ENCODE measurements at regions not wholly inside any gene's neighbourhood (a gene's known extent, or its start where the extent isn't known, plus 50 kb on each side); places are given as distances from the start of the nearest gene placed in this dataset.
"Not testable (repeated sequence)": the region's sequence is repeated elsewhere in the genome, so short reads cannot be mapped to it uniquely, and the experiment has no call there.

- H3K27ac ChIP-seq; H3K4me3 ChIP-seq; H3K27me3 ChIP-seq; intact Hi-C loops (cut with DNase I); H3K36me3 ChIP-seq; H3K4me1 ChIP-seq (ENCODE audit: insufficient read depth); H3K9me3 ChIP-seq; DNase-seq: not testable (repeated sequence)
- 79 to 87% (median 81%) methylated on average over 4 of the region's 4 CpGs for WGBS, 3 donors
These were observed 3143.4 kb upstream of the OR11H1 start for GRCh38 chr22:12384612-12385011.

GRCh38 chr22:12388824-12389800 lies 3138.9 kb upstream of the OR11H1 start:
- H3K36me3 ChIP-seq; intact Hi-C loops (cut with DNase I); H3K9me3 ChIP-seq; H3K27ac ChIP-seq; H3K27me3 ChIP-seq; H3K4me3 ChIP-seq; H3K4me1 ChIP-seq (ENCODE audit: insufficient read depth): not testable (repeated sequence)
- peak in 3 of 5 donors; percentile 4 to 16 (median 13) for DNase-seq
- 57 to 68% (median 63%) methylated on average over 15 of the region's 15 CpGs for WGBS, 3 donors

- H3K27ac ChIP-seq; H3K9me3 ChIP-seq; intact Hi-C loops (cut with DNase I); DNase-seq; H3K4me1 ChIP-seq (ENCODE audit: insufficient read depth); H3K36me3 ChIP-seq; H3K27me3 ChIP-seq; H3K4me3 ChIP-seq: not testable (repeated sequence)
- 76 to 87% (median 84%) methylated on average over 2 of the region's 2 CpGs for WGBS, 3 donors
These were observed 3130.7 kb upstream of the OR11H1 start for GRCh38 chr22:12397270-12397669.

- H3K4me1 ChIP-seq (ENCODE audit: insufficient read depth); H3K9me3 ChIP-seq; DNase-seq; H3K4me3 ChIP-seq; intact Hi-C loops (cut with DNase I); H3K36me3 ChIP-seq; H3K27me3 ChIP-seq; H3K27ac ChIP-seq: not testable (repeated sequence)
- WGBS, 3 donors = 79 to 87% (median 82%) methylated on average over 1 of the region's 1 CpG
These were observed 3126.1 kb upstream of the OR11H1 start for GRCh38 chr22:12401942-12402341.

DNA sequence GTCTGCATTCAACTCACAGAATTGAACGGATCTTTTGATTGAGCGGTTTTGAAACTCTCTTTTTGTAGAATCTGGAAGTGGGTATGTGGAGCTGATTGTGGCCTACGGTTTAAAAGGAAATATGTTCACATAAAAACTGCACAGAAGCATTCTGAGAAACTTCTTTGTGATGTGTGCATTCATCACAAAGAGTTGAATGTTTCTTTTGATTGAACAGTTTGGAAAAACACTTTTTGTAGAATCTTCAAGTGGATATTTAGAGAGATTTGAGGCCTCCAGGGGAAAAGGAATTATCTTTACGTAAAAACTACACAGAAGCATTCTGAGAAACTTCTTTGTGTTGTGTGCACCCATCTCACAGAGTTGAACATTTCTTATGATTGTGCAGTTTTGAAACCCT lies 3125.5 kb upstream of the OR11H1 start:
- H3K27ac ChIP-seq; H3K36me3 ChIP-seq; H3K9me3 ChIP-seq; intact Hi-C loops (cut with DNase I); DNase-seq; H3K4me1 ChIP-seq (ENCODE audit: insufficient read depth); H3K27me3 ChIP-seq; H3K4me3 ChIP-seq: not testable (repeated sequence)
- 38 to 46% (median 44%) methylated on average over 4 of the region's 4 CpGs for WGBS, 3 donors

- H3K4me1 ChIP-seq (ENCODE audit: insufficient read depth); H3K27me3 ChIP-seq; intact Hi-C loops (cut with DNase I); H3K36me3 ChIP-seq; H3K4me3 ChIP-seq; H3K9me3 ChIP-seq; H3K27ac ChIP-seq; DNase-seq: not testable (repeated sequence)
- WGBS, 3 donors = 85 to 97% (median 91%) methylated on average over 3 of the region's 3 CpGs
These were observed 3092.1 kb upstream of the OR11H1 start for GRCh38 chr22:12435890-12436289.
